ENCODE measurements at regions not wholly inside any gene's neighbourhood (a gene's known extent, or its start where the extent isn't known, plus 50 kb on each side); places are given as distances from the start of the nearest gene placed in this dataset.

GRCh38 chr15:50854601-50855490 lies 53.6 kb upstream of the AP4E1 start:
- TF ChIP-seq REST (IDR thresholded peaks at IDR 0.05; ENCODE audit: insufficient read depth in 1 of 2, low read depth in 2 of 2, low read length in 2 of 2) (no peak), POLR2AphosphoS5 (IDR thresholded peaks at IDR 0.05; ENCODE audit: low read depth, low read length) (no peak)
